Activated CD8-positive, alpha-beta memory T cell treated with anti-CD3 and anti-CD28 coated beads, Interleukin-2, amount 10 ng/mL, durations not matched to agents 7 days and 5 days (primary cell): ENCODE measurements at regions not wholly inside any gene's neighbourhood (a gene's known extent, or its start where the extent isn't known, plus 50 kb on each side); places are given as distances from the start of the nearest gene placed in this dataset.

Source experiments
- ATAC-seq: fragments of 150-1000 bp; cut with Tn5 transposase; one replicate; pipeline ENCODE4 v1.10.0; 2021; ENCODE audit warnings: moderate library complexity
- CTCF ChIA-PET: fragments of 350-600 bp; sonication (Branson Sonifier 250); formaldehyde crosslinking; loops from one replicate; lab custom pipeline; 2021; ENCODE audit warnings: antibody characterized with exemption; lab: Charles Lee
- DNase-seq: peaks from one replicate; pipeline ENCODE4 v3.0.0-alpha.2; 2020
- H3K27ac Mint-ChIP-seq: one replicate; pipeline ENCODE4 v1.8.0; 2021; ENCODE audit warnings: mild to moderate bottlenecking, mixed read lengths
- H3K27me3 Mint-ChIP-seq: one replicate; pipeline ENCODE4 v1.8.0; 2021; ENCODE audit warnings: mixed read lengths
- H3K36me3 Mint-ChIP-seq: one replicate; pipeline ENCODE4 v1.8.0; 2021; ENCODE audit warnings: mild to moderate bottlenecking, mixed read lengths
- H3K4me1 Mint-ChIP-seq: one replicate; pipeline ENCODE4 v1.8.0; 2021; ENCODE audit warnings: mixed read lengths
- H3K4me3 Mint-ChIP-seq: one replicate; pipeline ENCODE4 v1.8.0; 2021; ENCODE audit warnings: mild to moderate bottlenecking, moderate library complexity, mixed read lengths
- H3K9me3 Mint-ChIP-seq: one replicate; pipeline ENCODE4 v1.8.0; 2022; ENCODE audit warnings: low read depth, mixed read lengths

- H3K4me1 Mint-ChIP-seq: no peaks in the 10 kb centered on the region
- H3K27ac Mint-ChIP-seq: no peak overlapping the region
- no peak for DNase-seq
- no peaks in the 10 kb centered on the region for H3K27me3 Mint-ChIP-seq
- H3K9me3 Mint-ChIP-seq: no peaks in the 10 kb centered on the region
- no peak for ATAC-seq
- H3K36me3 Mint-ChIP-seq: no peaks in the 10 kb centered on the region
- H3K4me3 Mint-ChIP-seq: no peak overlapping the region
- CTCF ChIA-PET: no interaction called here
Measured at GRCh38 chr16:87131996-87132345, 185.2 kb downstream of the C16orf95 start.

DNA sequence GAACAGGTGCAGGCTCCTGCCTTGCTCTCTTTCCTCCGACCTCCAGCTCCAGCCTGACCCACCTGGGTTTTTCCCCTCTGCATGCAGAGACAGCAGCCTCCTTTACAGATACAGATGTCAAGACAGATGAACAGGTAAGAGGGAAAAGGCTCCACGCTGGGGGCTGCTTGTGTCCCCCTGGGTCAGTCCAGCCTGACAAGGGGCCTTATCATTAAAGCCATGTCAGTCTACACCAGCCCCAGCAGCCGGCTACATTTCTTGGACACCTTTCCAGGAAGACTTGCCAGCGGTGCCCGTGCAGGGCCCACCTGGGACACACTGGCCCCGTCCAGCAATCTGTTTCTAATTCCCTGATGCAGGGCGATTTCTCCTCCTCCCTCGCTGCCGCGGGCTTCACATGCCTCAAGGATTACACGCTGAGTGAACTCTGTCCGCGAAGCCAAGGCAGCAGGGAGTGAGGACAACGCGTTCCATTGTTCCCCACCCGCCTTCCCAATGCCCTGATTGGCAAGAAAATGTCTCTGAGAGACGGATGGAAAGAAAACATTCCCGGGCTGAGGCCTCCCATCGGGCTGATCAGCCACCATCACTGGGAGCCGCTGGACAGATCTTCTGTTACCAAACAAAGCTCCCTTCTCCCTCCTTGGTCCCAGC, 184.7 kb downstream of the C16orf95 start:
- ATAC-seq (no peak), DNase-seq (no peak)
- Mint-ChIP-seq H3K4me1 (no peaks in the 10 kb centered on the region), H3K9me3 (no peaks in the 10 kb centered on the region), H3K27me3 (no peaks in the 10 kb centered on the region), H3K4me3 (no peak overlapping the region), H3K36me3 (no peaks in the 10 kb centered on the region), H3K27ac (no peak overlapping the region)
- CTCF ChIA-PET: no interaction called here

DNA sequence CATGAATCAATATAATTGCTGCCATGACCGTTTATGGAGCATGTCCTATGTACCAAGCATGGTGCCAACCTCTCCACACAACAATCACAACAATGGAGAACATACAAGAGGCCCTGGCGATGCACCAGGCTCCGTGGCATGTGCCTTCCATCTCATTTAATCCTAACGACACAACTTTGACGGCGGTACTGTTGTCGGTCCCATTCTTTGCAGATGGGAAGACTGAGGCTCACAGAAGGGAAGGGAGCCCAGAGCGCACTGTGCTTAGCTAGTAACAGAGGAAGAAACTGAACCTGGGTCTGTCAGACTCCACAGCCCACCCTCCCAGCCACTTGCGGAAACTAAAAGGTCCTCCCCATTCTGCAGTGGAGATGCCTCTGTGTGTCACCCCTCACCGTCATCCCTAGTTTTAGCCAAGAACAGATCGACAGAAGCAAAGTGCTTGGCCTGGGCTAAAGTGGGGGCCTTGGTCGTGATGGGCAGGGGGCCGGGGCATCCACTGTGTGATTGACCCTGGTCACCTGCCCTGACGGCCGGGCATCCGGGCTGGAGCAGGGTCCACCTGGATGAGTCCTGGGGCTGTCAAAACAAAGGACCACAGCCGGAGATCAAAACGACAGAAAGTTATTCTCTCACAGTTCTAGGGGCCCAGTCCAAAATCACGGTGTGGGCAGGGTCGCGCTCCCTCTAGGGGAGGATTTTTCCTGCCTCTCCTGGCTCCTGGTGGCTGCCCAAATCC, 183.9 kb downstream of the C16orf95 start:
- Mint-ChIP-seq H3K9me3 (no peaks in the 10 kb centered on the region), H3K27ac (no peak overlapping the region), H3K27me3 (no peaks in the 10 kb centered on the region), H3K4me1 (no peaks in the 10 kb centered on the region), H3K36me3 (no peaks in the 10 kb centered on the region), H3K4me3 (no peak overlapping the region)
- CTCF ChIA-PET: no interaction called here
- DNase-seq (no peak), ATAC-seq (no peak)

- Mint-ChIP-seq H3K4me1 (no peaks in the 10 kb centered on the region), H3K27ac (no peak overlapping the region), H3K4me3 (no peak overlapping the region), H3K36me3 (no peaks in the 10 kb centered on the region), H3K27me3 (no peaks in the 10 kb centered on the region), H3K9me3 (no peaks in the 10 kb centered on the region)
- ATAC-seq: no peak
- CTCF ChIA-PET: no interaction called here
- DNase-seq: no peak
Measured at GRCh38 chr16:87133966-87134627, 183.1 kb downstream of the C16orf95 start.

GRCh38 chr16:87134628-87134995, 182.6 kb downstream of the C16orf95 start:
- H3K9me3 Mint-ChIP-seq: no peaks in the 10 kb centered on the region
- no peaks in the 10 kb centered on the region for H3K27me3 Mint-ChIP-seq
- DNase-seq (no peak), ATAC-seq (no peak)
- no peaks in the 10 kb centered on the region for H3K4me1 Mint-ChIP-seq
- CTCF ChIA-PET: no interaction called here
- H3K36me3 Mint-ChIP-seq: no peaks in the 10 kb centered on the region
- no peak overlapping the region for H3K4me3 Mint-ChIP-seq
- H3K27ac Mint-ChIP-seq: no peak overlapping the region

- CTCF ChIA-PET: no interaction called here
- Mint-ChIP-seq H3K36me3 (no peaks in the 10 kb centered on the region), H3K27me3 (no peaks in the 10 kb centered on the region), H3K4me1 (no peaks in the 10 kb centered on the region), H3K4me3 (no peak overlapping the region), H3K9me3 (no peaks in the 10 kb centered on the region), H3K27ac (no peak overlapping the region)
- no peak for ATAC-seq
- DNase-seq: no peak
Measured at GRCh38 chr16:87135246-87136030, 181.8 kb downstream of the C16orf95 start.

DNA sequence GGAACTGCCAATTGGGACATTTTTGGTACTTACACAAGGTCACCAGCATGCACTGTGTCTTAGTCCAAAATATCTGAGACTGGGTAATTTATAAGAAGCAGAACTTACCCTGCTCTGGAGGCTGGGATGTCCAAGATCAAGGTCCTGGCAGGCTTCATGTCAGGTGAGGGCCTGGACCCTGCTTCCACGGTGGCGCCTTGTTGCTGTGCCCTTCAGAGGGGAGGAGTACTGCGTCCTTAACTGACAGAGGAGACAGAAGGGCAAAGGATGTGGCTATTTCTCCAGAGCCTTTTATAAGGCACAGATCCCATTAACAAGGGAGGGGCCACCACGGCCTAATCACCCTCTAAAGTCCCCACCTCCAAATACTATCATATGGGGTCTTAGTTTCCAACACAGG, 178.9 kb downstream of the C16orf95 start:
- no peaks in the 10 kb centered on the region for H3K4me1 Mint-ChIP-seq
- DNase-seq (no peak), ATAC-seq (no peak)
- no peaks in the 10 kb centered on the region for H3K36me3 Mint-ChIP-seq
- H3K27ac Mint-ChIP-seq: no peak overlapping the region
- no peak overlapping the region for H3K4me3 Mint-ChIP-seq
- CTCF ChIA-PET: no interaction called here
- H3K27me3 Mint-ChIP-seq: no peaks in the 10 kb centered on the region
- no peaks in the 10 kb centered on the region for H3K9me3 Mint-ChIP-seq

DNA sequence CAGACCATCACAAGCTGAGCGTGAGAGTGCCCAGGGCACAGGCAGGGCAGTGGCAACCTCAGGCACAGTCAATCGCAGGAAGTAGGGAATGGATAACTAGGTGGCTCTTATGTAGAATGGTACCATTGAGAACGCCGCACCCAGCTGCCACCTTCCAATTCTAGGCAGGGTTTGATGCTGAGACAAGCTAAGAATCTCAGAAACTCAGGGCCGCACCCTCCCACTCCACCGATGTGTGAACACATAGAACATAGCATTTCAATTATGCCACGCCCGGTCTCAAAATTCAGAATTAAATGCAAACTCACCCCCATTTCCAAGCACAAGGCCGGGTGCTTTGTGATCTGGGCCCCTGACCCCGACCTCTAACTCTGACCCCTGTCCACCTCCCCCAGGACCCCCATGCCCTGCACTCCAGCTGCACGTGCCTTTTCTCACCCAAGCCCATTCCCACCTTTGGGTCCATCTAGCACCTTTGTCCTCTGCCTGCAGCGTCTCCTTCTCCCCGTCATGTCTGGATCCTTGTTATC, 178.4 kb downstream of the C16orf95 start:
- H3K4me3 Mint-ChIP-seq: no peak overlapping the region
- H3K9me3 Mint-ChIP-seq: no peaks in the 10 kb centered on the region
- H3K27me3 Mint-ChIP-seq: no peaks in the 10 kb centered on the region
- H3K27ac Mint-ChIP-seq: no peak overlapping the region
- ATAC-seq: no peak
- H3K4me1 Mint-ChIP-seq: no peaks in the 10 kb centered on the region
- H3K36me3 Mint-ChIP-seq: no peaks in the 10 kb centered on the region
- DNase-seq: no peak
- CTCF ChIA-PET: no interaction called here

GRCh38 chr16:87140211-87141200, 176.7 kb downstream of the C16orf95 start:
- Mint-ChIP-seq H3K4me1 (no peaks in the 10 kb centered on the region), H3K36me3 (no peaks in the 10 kb centered on the region), H3K4me3 (no peak overlapping the region), H3K27ac (no peak overlapping the region), H3K27me3 (no peaks in the 10 kb centered on the region), H3K9me3 (peaks cover 2% of the 10 kb centered on the region)
- DNase-seq (no peak), ATAC-seq (no peak)
- CTCF ChIA-PET: no interaction called here

DNA sequence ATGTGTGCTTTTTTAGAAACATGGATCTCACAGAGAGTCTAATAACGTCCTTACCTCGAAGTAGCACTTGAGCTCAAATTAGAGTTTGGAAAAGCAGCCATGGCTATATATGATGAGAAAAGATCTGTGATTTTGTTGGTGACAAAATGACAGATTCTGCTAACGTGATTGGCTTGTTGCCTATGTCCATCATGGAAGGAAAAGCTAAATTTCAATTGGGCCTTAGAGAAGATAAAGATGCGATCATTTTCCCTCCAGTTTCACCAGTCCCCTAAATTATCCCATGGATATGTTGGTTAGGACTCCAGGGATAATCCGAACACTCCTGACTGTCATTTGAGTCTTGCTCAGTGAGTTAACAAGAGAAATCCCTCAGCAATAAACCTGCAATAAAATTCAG, 175.8 kb downstream of the C16orf95 start:
- ATAC-seq (no peak), DNase-seq (no peak)
- CTCF ChIA-PET: no interaction called here
- H3K4me3 Mint-ChIP-seq: no peak overlapping the region
- no peak overlapping the region for H3K27ac Mint-ChIP-seq
- no peaks in the 10 kb centered on the region for H3K4me1 Mint-ChIP-seq
- peaks cover 4% of the 10 kb centered on the region for H3K9me3 Mint-ChIP-seq
- no peaks in the 10 kb centered on the region for H3K27me3 Mint-ChIP-seq
- H3K36me3 Mint-ChIP-seq: no peaks in the 10 kb centered on the region

GRCh38 chr16:87143661-87144121, 173.5 kb downstream of the C16orf95 start:
- ATAC-seq (no peak), DNase-seq (no peak)
- no peaks in the 10 kb centered on the region for H3K4me1 Mint-ChIP-seq
- H3K27me3 Mint-ChIP-seq: no peaks in the 10 kb centered on the region
- H3K4me3 Mint-ChIP-seq: no peak overlapping the region
- CTCF ChIA-PET: no interaction called here
- no peak overlapping the region for H3K27ac Mint-ChIP-seq
- no peaks in the 10 kb centered on the region for H3K36me3 Mint-ChIP-seq
- H3K9me3 Mint-ChIP-seq: peaks cover 6% of the 10 kb centered on the region

DNA sequence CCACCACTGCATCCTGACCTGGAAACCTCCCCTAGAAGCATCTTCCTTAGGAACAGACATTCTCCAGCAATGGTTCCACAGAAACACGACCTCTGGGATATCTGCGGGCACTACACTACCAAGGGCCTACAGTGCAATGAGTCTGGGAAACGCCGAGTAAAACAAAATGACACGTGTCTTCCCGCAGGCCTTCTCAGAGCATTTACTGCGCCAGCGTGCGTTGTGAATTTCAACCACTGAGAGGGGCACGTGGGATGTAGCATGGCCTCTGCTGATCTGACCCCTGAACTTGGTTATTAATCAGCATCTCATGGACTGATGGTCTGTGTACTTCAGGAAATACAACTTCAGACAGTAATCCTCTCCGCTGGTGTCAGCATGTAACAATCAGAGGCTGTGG, 173.0 kb downstream of the C16orf95 start:
- no peaks in the 10 kb centered on the region for H3K4me1 Mint-ChIP-seq
- CTCF ChIA-PET: no interaction called here
- ATAC-seq: no peak
- H3K36me3 Mint-ChIP-seq: no peaks in the 10 kb centered on the region
- H3K27me3 Mint-ChIP-seq: no peaks in the 10 kb centered on the region
- DNase-seq: no peak
- H3K27ac Mint-ChIP-seq: no peak overlapping the region
- peaks cover 9% of the 10 kb centered on the region for H3K9me3 Mint-ChIP-seq
- H3K4me3 Mint-ChIP-seq: no peak overlapping the region
